DMS 273 (cell line): ENCODE measurements at regions not wholly inside any gene's neighbourhood (a gene's known extent, or its start where the extent isn't known, plus 50 kb on each side); places are given as distances from the start of the nearest gene placed in this dataset.
"Not testable (repeated sequence)": the region's sequence is repeated elsewhere in the genome, so short reads cannot be mapped to it uniquely, and the experiment has no call there.

Experiments used
- DNase-seq: peaks from one replicate; lab custom pipeline; 2025; ENCODE audit not compliant: unreplicated experiment; lab: John Stamatoyannopoulos, UW

DNA sequence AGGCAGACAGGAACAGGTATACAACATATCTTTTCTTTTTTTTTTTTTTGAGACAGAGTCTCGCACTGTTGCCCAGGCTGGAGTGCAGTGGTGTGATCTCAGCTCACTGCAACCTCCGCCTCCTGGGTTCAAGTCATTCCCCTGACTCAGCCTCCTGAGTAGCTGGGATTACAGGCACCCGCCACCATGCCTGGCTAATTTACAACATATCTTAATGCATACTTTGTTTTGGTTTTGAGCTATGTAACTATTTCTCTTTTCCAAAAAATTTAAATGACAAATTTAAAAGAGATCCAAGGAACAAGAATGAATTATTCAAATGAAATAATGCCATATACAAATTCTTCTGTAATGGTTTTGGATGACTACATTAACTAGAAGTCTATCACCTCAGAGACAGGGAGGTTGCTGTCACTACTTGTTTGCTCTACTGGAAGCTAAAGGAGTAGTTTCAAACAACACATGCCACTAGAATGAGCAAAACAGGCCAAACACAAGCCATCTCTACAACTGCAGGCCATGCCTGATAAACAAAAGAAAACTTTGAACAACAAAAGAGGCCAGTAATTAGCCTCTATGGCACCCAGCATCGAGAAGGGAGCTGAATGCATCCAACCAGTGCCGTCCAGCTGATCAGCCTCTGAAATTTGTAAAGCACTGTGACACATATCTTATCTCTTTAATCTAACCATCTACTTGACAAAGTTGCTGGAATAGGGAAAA lies 133.6 kb upstream of the VOPP1 start:
- DNase-seq, result not testable (repeated sequence)

DNA sequence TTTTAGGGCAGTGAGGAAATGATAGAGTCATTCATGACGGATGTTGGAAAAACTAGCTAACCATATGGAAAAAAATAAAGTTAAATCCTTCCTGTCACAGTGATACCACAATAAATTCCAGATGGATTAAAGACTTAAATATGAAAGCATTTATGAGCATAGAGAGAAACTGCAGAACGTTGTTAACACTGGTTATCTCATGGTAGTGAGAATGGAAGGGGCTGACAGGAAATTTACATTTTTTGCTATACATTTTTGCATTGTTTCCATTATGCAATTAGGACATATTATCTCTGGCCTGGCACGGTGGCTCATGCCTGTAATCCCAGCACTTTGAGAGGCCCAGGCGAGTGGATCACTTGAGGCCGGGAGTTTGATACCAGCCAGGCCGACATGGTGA lies 130.5 kb upstream of the VOPP1 start:
- not testable (repeated sequence) for DNase-seq

DNA sequence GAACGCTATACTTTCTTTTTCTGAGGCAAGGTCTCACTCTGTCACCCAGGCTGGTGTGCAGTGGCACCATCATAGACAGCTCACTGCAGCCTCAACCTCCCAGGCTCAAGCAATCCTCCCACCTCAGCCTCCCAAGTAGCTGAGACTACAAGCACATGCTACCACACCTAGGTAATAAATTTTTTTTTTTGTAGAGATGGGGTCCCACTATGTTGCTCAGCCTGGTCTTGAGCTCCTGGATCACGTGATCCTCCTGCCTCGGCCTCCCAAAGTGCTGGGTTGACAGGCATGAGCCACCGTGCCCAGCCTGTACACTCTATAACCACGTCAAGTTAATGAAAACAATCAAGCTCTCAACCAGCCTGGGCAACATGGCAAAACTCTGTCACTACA lies 127.1 kb upstream of the VOPP1 start:
- not testable (repeated sequence) for DNase-seq

DNA sequence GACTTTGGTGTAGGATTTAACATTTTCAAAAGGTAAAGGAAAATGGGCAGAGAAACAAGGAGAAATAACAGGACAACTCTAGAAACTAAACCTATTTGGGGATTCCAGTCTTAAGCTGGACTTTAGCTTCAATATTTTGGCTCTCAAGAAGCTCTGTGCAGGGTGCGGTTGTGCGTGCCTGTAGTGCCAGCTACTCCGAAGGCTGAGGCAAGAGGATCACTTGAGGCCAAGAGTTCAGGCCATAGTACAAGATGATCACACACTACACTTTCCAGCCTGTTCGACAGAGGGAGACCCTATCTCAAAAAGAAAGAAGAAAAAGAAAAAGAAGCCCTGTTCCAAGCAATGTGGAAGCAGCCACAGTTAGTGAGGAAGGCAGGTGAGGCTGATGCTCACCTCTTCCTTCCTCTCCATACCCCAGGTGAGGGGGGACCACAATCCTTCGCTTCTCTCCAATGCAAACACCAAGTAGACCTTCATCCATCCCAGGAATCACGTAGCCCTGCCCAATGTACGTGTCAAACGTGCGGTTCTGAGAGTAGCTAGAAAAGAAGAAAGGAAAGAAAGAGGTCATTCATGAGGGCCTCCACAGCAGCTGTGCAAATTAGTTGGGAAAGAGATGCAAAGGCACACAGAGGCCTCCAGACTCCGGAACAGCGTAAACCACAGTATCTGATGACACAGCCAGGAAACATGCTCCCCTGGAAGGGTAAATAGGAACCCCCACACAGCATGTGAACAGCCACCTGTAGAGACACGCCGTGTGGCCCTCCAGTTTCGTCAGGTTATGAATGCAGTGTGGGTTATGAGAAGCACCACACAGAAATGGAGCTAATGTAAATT lies 126.5 kb upstream of the VOPP1 start:
- DNase-seq, result not testable (repeated sequence)

DNA sequence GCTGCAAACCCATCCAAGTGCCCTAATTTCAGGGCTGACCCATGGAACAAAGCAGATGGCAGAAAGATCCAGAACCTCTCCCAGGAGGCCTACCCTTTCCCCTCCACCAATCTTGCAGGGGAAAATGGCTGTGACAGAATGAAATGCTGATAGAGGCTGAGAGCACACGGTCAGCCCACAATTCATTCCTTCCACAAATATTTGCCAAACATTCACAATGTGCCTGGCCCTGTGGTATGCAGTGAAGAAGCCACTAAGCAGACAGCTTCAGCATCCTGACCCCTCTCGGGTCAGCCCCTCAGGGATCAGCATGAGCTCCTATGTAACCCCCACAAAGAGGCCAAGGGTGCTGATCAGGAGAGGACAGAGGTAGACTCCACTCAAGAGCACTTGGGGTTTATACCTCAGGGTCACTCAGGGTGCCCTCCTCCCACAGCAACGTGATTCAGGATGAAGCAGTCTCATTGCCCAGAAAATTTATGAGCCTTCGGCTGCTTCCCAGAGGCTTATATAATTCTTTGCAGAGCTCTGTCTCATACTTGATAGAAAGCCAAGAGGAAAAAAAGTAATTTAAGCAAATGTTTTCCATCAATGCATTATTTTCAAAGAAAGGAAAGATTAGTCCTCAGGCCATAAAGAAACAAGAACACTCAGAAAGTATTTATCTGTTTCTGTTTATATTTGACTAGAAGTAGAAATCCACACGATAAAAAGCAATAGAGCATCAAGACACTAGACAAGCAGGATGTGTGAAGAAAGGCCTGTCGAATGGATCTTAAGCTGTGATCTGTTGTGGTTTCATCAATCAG lies 123.8 kb upstream of the VOPP1 start:
- not testable (repeated sequence) for DNase-seq

DNA sequence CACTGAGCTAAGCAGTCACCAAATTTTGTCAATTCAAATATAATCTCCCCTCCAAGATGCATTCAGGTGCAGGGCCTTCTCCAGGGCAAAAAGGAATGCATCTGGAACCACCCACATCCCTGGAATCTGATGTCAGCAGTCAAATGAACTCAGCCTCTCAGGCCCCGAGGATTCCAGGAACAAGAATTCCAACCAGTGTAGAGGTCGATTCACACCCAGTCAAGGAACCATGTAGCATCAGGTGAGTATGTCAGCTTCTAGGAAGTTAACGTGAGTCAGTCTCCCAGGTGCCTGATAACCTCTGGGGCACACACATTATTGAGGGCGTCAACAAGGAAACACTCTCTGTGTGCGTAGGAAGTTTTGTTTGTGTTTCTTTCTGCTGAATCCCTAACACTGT lies 122.2 kb upstream of the VOPP1 start:
- DNase-seq, result not testable (repeated sequence)

DNA sequence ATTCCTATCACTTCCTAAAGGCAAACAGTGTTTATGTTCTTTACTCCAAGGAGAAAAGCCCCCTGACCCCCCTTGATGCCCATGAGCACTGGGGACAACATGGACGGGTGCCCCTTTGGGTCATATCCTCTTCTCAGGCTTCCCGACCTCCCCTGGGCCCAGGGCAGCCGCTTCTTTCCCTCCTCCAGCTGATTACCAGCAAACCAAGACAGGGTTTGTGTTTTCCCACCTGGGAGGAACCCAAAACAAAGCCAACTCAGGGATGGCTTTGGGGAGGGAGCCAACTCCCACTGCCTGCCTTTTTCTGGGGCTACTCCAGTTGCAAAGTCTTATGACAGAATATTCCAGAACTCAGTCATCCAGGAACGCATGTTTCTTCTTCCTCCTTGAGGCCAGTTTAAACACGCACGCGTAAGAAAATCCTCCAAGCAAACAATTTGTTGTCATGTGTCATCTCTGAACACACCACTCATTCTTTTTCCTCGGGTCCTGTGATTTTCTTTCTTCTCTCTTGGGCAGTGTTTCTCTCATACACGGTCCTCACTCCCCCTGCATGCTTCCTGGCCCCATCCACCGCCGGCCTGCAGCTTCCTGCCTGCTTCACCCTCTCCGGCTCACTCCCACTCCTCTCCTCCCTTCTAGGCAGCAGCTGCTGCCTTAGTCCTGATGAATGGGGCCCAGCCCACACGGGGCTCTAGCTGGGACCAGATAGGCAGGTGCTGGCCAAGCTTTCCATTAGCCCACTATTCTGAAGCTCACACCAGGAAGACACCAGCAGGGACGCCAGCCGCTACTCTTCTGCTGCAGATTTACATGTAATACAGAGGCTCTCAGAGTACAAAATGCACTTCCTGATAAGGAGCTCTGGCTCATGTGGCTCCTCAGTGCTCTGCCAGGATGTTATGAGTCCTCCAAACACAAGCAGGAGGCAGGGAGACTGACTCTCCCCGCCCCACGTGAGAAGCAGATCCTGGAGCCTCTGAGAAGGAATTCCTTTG lies 116.7 kb upstream of the VOPP1 start:
- DNase-seq, result not testable (repeated sequence)

DNA sequence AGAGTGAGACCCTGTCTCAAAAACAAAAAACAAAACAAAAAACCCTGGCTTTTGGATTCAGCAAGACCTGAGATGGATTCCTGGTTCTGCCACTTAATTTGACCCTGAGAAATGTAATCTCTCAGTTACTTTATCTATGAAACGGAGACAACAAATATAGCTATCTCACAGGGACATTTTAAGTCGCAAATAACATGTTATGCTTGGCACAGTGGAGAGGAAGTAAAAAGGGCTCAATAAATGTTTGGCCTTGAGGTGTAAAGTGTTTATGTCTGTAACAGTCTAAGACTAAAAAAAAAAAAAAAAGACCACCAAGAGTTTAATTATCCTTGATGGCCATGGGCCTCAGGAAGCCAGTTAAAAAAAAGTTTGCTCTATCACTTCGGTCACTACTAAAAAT lies 116.0 kb upstream of the VOPP1 start:
- not testable (repeated sequence) for DNase-seq

DNA sequence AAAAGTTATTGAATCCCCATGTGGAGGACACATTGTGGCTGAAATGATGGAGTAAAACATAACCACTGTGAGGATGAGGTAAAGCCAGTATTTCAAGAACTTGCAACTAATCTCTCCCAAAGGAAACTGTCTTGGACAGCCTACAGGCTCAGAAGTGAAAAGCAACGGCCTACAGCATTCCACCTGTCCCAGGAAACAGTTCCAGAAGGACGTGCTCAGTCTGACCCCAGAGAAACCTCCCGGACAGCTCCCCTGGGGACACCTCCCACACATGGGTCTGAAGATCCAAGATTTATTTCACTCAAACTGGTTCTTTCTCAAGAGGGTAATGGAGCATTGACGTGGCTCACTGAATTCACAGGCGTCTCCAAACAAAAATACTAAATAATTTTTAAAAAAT lies 115.0 kb upstream of the VOPP1 start:
- not testable (repeated sequence) for DNase-seq

DNA sequence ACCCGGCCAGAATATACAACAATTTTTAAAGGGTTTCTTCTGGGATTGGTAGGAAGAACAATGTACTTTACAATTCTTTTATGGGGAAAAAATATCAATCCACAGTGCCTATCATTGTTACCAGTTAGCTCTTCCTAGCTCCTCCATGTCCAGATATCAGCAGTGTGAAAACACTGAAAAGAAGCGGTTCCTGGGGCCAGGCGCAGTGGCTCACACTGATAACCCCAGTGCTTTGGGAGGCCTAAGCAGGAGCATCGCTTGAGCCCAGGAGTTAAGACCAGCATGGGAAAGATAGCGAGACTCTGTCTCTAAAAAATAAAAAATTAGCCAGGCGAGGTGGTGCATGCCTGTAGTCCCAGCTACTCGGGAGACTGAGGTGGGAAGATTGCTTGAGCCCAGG lies 114.5 kb upstream of the VOPP1 start:
- DNase-seq, result not testable (repeated sequence)

DNA sequence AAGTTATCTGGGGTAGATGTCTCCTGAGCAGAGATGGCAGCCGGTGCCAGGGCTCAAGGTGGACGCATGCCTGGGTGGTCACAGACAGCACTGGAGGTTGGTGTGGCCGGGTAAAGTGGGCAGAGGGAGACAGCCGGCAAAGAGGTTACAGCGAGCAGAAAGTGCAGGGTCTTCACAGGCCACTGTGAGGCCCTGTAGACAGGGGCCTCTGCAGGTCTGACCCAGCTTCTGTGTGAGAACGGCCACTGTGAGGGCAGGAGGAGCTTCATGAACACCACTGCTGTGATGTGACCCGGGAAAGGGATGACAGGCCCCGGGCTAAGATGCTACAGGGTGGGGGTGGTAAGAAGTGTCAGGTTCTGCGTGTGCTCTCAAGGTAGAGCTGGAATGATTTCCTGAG lies 111.2 kb upstream of the VOPP1 start:
- DNase-seq, result not testable (repeated sequence)

DNA sequence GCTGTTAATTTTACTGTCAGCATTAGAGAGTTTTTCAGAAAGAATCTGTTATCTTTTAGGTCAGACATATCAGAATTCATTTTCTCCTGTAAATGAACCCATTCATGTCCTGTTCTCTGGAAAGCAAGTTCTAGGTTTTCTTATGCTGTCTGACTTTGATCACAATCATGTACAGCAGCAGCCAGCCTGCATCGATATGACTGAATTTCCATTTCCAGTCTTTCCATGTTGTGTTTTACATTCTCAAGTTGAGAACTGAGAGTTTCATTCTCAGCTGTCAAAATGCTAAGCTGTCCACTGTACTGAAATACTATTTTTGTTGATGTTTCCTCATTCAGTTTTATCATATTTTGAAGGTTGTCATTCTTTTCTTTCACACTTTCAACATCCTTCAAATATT lies 103.3 kb upstream of the VOPP1 start:
- not testable (repeated sequence) for DNase-seq

DNA sequence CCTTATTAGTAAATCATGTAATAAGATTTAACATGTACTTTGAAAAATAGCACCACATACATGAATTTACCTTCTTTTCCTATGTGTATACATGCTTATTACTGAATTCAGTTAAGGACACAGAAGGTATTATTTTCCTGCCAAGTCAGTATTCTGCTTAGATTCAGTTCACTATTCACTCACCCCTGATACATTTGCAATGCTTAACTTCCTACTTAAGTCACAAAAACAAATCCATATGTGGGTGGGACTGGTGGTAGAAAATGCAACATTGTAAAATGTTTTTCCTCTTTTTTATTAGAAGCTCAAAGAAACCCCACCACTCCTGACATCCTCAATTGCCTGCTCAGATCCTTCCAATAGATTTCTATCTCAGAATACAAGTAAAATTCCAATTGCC lies 101.2 kb upstream of the VOPP1 start:
- DNase-seq, result not testable (repeated sequence)

DNA sequence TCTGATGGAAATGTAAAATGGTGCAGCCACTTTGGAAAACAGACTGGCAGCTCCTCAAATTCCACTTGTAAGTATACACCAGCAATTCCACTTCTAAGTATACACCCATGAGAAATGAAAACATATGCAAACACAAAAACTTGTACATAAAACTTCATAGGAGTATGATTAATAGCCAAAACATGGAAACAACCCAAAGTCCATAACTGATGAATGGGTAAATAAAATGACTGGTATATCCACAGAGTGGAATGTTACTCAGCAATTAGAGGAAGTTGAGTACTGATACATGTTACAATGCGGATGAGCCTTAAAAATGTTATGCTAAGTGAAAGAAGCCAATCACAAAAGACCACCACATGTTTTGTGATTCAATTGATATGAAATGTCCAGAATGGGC lies 99.8 kb upstream of the VOPP1 start:
- not testable (repeated sequence) for DNase-seq

DNA sequence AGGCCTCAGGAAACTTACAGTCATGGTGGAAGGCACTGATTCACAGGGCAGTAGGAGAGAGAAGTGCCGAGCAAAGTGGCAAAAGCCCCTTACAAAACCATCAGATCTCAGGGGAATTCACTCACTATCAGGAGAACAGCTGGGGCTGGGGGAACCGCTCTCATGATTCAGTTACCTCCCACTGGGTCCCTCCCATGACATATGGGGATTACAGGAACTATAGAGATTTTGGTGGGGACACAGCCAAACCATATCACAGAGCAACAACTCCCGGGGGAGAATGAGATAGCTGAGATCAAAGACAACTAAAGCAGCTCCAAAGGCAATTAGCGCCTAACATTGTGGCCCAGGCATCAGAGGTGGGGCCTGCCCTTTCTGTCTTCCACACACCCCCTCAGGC lies 85.4 kb upstream of the VOPP1 start:
- DNase-seq, result peak; percentile 96

DNA sequence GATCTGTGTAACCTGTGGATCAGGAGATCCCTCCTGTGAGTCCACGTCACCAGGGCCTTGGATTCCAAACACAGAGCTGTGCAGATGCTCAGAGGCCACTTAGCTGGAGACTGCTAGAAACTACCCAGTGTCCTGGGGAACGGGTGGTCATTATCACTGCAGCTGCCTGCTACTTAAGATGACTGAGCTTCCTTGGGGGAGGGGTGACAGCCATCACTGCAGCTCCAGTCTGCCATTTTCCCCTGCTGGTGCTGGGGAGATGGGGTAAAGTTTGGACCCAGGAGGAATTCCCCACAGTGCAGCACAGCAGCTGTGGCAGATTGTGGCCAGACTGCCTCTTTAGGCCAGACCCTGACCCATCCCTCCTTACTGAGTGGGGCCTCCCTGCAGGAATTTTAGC lies 78.8 kb upstream of the VOPP1 start:
- DNase-seq, result no peak

DNA sequence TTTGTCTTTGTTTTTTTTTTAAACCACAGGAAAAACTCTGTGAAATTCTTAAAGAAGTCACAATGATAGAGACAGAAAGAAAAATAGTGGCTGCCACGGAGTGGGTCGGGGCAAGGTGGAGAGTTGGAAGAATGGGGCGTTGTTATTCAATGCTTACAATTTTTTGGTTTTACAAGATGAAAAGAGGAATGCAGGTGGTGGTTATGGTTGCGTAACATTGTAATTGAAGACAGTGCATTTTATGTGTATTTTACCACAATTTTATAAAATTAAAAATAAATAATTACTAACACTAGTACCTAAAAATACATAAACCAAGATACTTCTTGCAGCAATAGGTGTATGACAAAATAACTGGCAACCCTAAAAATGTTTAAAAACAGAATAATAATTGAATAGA lies 76.9 kb upstream of the VOPP1 start:
- no peak for DNase-seq

DNA sequence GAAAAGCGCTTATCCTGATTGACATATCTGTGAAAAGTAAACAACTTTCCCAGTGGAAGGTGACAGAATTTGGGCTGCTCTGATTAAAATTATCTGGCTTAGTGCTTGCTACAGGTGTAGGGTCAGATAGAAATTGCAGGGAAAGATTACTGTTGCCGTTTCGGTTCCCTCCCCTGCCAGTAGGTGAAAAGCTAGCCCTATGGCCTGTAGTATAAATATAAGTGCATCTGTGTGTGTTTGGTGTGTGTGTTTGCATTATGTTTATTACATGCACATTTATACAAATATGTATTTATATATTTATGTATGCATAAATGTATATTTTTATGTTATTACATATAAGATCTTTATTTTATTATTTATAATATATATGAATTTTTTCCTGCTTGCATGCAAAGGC lies 72.3 kb upstream of the VOPP1 start:
- DNase-seq, result no peak

DNA sequence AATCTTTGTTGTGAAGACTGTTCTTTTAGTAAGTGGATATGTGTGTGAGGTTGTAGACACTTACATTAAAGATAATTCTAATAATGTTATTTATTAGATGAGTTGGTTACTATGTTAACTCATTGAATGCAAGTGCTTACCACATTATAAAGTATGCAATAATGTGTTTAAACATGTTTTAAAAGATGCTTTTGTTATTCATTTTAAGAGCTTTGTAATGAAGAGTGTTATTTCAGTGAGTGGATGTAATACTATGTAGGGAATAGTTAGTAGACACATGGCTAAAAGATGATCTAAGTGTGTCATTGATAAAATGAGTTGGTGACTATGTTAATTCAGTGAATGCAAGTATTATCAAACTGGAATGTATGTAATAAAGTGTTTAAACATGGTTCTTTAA lies 70.0 kb upstream of the VOPP1 start:
- no peak for DNase-seq

DNA sequence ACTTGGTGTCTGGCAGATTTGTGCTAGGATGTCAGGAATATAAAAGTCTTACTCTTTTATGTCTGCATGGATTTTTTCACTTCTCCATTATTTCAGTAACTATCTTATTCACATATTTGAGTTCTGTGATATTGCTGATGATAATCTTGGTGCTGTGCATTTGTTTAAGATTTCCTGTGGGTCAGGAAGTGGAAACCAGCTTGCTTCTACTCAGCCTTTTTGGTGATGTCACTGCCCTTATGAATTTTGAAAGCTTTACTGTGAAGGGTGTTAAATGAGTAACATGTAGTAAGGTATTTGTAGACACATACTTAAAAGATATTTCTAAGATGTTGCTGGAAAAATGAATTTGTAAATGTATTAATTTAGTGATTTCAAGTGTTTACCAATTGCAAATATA lies 69.5 kb upstream of the VOPP1 start:
- no peak for DNase-seq
